Hippocampal formation (tissue), 2 donors: ENCODE measurements at regions not wholly inside any gene's neighbourhood (a gene's known extent, or its start where the extent isn't known, plus 50 kb on each side); places are given as distances from the start of the nearest gene placed in this dataset.

Experiments used
- DNase-seq, 2 donors: peaks; one replicate each; lab custom pipeline; 2025; lab: John Stamatoyannopoulos, UW

DNA sequence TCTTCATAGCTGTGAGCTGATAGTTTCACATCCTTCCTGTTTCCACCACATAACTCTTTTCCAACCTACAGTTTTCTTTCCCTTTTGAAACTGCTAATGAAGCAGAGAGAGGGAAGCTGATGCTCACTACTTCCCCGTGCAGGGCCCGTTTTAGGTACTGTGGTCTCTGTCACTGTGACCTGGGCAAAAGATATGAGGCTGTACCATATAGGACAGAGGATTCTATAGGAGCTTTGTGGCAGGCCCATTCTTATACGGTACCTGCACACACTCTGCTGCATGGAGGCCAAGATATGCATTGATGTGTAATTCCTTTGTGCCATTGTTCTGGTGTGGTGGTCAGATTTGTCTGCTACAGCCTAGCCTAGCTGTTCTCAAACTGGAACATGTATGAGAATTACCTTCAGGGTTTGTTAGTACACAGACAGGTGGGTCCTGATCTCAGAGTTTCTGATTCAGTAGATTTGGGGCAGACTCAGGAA, 577.3 kb downstream of the LMO7 start:
- DNase-seq: no peak

- DNase-seq: no peak
Observed at GRCh38 chr13:76210262-76210661, 574.1 kb downstream of the LMO7 start.

- no peak for DNase-seq
Observed at GRCh38 chr13:76198568-76199163, 562.5 kb downstream of the LMO7 start.

GRCh38 chr13:76189882-76190519, 553.9 kb downstream of the LMO7 start:
- DNase-seq: no peak

- DNase-seq: no peak
Observed at GRCh38 chr13:76175961-76176725, 540.0 kb downstream of the LMO7 start.

DNA sequence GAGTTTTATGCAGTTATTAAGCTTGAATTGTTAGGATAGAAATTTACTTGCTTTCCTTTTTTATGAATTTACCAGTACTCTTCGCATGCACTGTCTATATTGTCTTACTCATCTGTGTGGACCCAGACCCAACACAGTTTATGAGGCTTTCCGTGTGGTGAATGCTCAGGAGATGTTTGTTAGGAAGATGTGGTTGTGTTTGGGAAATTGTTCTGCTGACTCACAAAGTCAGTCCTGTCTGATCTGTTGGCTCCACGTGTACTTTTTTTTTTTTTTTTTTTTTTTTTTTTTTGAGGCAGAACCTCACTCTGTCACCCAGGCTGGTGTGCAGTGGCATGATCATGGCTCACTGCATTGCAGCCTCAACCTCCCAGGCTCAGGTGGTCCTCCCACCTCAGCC, 532.5 kb downstream of the LMO7 start:
- DNase-seq: no peak

- no peak for DNase-seq
Observed at GRCh38 chr13:76164290-76164689, 528.2 kb downstream of the LMO7 start.

DNA sequence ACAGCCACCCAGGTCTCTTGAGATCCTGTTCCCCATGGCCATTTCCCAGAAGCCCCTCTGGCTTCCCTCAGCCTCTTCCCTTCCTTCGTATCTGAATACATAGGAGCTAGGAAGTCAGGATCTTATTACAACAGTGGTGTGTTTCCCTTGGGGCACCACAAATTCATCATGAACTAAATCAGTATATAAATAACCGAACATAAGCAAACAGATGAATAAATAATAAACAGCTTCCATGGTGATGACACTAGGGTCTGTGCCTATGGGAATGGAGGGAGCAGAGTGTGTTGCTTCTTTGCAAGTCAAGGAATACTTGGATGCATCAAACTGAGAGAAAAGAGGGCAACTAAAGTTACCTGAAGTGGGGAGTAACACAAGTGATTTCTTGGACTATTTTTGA, 527.6 kb downstream of the LMO7 start:
- DNase-seq: no peak

- DNase-seq: no peak
Observed at GRCh38 chr13:76160961-76161925, 525.1 kb downstream of the LMO7 start.

GRCh38 chr13:76160506-76160905, 524.4 kb downstream of the LMO7 start:
- no peak for DNase-seq

DNA sequence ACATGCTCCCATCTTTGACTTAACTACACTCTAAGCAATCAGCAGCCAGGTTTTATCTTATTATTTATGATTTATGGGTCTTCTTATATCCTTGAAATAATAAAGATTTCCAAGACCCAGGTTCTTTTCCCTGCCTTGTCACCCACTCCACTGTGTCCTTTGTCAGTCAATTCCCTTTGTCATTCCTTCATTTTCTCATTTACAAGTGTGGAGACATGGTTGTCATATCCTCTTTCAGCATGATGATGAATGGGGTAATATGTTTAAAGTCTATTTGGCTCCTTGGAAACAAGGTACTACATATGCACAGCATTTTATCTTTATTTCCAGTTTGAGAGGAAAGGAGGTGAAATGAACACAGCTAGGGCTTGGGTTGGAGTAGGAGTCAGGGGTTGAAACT, 521.8 kb downstream of the LMO7 start:
- DNase-seq: no peak

DNA sequence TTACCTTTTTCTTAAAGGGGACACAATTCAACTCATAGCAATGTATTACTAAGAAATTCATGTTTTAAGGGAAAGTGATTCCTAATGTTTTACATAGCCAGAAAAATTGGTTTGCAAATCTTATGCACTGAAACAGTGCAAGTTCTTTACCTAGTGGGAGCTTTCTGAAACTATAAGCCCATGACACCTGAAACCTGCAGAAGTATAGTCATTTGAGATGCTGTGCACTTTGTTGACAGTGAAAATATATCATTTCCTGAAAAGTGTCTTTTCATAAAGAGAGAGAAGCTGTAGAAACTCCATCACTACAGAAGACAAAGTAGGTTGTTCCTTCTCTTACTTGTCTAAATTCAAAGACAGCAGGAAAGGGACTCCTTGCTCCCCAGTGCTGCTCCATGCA, 517.1 kb downstream of the LMO7 start:
- DNase-seq: no peak

- no peak for DNase-seq
Observed at GRCh38 chr13:76148926-76149325, 512.8 kb downstream of the LMO7 start.

GRCh38 chr13:76148374-76148773, 512.2 kb downstream of the LMO7 start:
- DNase-seq: no peak

DNA sequence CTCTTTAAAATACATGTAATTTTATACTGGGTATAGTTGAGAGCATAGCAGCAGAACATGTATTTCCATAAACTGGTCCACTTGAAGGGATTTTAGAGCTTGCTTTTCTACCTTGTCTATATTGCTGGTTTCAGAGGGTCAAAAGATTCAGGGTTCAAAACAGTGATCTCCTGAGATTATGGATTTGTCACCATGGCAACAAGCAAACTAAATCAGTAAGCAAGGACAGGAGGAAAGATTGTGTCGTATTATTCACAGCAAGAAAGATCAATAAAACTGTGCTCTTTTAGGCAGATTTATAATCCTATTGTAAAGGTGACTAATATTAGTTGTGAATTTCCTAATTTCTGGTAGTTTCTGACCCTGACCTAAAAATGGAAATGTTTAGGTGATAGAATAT, 496.4 kb downstream of the LMO7 start:
- no peak for DNase-seq

- DNase-seq: no peak
Observed at GRCh38 chr13:76131551-76131950, 495.4 kb downstream of the LMO7 start.

DNA sequence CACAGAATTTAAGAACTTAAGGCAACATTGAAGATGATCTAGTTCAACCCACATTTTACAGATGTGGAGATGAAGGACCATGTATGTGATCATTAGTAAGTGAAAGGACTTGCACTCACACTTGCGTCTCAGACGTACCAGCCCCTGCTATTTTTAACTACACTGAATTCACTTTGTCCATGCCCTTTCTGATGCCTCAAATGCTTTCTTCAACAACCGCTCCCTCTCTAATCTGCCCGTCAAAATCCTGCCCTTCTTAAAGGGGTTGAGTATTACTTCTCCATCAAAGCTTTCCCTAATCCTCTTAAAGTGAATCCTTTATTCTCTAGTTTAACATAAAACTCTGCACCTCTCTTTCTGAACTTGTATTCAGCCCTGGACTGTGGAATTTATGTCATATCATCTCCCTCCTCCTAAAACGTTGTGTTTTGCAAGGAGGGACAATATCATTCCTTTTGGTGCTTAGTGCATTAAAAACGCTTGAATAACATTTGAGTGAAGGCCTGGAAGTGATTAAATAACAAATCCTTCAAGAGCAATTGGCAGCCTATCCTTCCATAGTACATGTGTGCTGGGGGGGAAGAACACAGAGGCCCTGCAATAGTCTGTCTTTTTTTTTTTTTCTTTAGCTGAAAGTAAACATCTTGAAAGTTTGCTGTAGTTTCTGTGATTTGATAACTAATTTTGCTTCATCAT, 493.3 kb downstream of the LMO7 start:
- no peak for DNase-seq

GRCh38 chr13:76127922-76128321, 491.8 kb downstream of the LMO7 start:
- no peak for DNase-seq

- no peak for DNase-seq
Observed at GRCh38 chr13:76123548-76123947, 487.4 kb downstream of the LMO7 start.

DNA sequence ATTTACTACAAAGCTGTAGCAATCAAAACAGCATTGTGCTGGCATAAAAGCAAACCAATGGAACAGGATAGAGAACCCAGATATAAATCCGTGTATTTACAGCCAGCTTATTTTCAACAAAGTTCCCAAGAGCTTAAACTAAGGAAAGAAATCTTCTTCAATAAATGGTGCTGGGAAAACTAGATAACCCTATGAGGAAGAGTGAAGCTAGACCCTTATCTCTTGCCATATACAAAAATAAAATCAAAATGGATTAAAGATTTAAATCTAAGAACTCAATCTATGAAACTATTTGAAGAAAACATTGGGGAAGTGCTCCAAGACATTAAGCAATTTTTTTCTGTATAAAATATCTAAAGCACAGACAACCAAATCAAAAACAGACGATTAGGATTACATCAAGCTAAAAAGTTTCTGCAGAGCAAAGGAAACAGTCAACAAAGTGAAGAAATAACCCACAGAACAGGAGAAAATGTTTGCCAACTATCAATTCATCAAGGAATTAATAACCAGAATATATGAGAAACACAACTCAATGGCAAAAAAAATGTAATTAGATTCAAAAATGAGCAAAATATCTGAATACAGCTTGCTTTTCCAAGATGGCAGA, 480.7 kb downstream of the LMO7 start:
- no peak for DNase-seq

DNA sequence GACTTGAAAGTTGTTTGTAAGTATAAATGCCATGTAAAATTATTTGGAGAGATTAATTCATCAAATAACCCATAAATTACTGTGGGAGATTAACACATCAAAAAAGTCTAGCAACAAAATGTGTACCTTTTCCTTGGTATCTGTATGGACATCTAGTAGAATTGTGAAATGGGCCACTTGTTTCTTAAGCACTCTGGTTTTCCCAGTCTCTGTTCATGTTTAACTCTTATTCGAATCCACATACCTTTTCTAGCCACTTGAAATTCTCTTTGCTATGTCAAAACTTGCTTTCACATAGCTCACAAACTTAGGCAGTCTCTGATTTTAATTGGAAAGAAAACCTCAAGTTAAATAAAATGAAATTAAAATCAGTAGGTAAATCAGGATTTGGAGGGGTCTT, 470.6 kb downstream of the LMO7 start:
- DNase-seq: no peak
